Omental fat pad (tissue), 3 donors: ENCODE measurements at regions not wholly inside any gene's neighbourhood (a gene's known extent, or its start where the extent isn't known, plus 50 kb on each side); places are given as distances from the start of the nearest gene placed in this dataset.

Experiments used
- ATAC-seq: fragments of 150-250 bp; one replicate; pipeline ENCODE4 v1.9.1; 2016; ENCODE audit warnings: mild to moderate bottlenecking, moderate library complexity; ENCODE audit not compliant: low FRiP score
- DNase-seq: peaks from one replicate; pipeline ENCODE4 v3.0.0-alpha.2; 2019; ENCODE audit warnings: low spot score
- TF ChIP-seq, protein P1 (sequence below), 3 donors: fragments of 450-650 bp; IDR thresholded peaks; one replicate each; pipeline ENCODE4 v1.5.1; 2016 to 2017; ENCODE audit warnings: antibody characterized with exemption in 3 of 3, mild to moderate bottlenecking in 3 of 3, moderate library complexity in 2 of 3

DNA sequence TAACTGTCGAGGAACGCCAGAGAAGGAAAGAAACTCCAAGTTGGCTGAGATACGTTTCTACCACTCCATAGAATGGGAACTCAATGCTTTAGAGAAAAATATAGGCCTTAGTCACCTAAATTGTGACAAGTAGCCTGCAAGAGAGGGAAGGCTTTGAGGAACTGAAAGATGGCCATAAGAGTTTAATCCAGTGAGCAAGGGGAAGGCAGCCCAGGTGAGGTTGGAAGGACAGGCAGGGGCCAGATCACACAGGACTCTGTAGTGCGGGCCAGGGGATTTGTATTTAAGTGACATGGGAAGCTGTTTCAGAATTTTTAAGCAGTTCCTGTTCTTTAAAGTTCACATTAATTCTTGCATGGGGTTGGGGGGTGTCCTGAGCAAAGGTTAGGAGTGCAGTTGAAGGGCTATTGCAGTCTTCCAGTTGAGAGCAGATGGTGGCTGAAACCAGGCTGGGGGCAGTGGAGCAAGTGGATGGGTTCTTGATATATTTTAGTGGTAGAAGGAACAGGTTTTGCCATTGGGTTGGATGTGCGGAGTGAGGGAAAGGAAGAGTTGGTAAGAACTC lies 138.9 kb upstream of the PELI1 start:
- DNase-seq (no peak), ATAC-seq (no peak)
- TF ChIP-seq, protein P1, sequence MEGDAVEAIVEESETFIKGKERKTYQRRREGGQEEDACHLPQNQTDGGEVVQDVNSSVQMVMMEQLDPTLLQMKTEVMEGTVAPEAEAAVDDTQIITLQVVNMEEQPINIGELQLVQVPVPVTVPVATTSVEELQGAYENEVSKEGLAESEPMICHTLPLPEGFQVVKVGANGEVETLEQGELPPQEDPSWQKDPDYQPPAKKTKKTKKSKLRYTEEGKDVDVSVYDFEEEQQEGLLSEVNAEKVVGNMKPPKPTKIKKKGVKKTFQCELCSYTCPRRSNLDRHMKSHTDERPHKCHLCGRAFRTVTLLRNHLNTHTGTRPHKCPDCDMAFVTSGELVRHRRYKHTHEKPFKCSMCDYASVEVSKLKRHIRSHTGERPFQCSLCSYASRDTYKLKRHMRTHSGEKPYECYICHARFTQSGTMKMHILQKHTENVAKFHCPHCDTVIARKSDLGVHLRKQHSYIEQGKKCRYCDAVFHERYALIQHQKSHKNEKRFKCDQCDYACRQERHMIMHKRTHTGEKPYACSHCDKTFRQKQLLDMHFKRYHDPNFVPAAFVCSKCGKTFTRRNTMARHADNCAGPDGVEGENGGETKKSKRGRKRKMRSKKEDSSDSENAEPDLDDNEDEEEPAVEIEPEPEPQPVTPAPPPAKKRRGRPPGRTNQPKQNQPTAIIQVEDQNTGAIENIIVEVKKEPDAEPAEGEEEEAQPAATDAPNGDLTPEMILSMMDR (IDR thresholded peaks at IDR 0.05) = no peak

DNA sequence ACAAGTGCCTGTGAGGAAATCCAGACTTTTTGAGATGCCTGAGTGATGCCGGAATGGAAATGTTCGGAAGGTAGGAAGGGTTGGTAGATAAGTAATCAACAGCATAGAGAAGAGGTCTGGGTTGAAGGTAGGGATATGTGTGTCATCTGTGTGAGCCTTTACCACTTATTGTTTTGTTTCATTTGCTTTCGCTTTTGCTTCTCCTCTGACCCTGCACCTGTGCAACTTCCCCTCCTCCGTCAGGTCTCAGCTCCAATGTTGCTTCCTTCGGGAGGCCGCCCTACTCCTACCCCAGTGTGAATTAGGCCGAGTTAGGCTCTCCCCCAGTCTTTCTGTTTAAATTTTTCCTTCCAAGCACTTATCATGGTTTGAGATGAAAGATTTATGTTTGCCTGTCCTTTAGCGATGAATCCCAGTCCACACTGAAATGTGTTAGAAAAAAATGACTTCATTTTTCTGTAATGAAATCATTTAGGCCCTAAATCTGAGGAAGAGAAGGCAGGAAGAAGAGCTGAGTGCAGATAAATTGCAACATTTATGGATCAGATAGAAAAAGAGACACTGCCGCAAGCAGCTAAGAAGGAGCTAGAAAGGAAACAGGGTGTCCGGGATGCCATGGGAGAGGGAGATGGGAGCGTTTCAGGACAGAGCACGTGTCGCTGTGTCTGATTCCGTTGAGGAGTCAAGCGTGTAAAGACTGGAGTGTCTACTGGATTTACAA lies 139.6 kb upstream of the PELI1 start:
- TF ChIP-seq, protein P1 (IDR thresholded peaks at IDR 0.05) = no peak
- ATAC-seq (peak; percentile 68), DNase-seq (no peak)

DNA sequence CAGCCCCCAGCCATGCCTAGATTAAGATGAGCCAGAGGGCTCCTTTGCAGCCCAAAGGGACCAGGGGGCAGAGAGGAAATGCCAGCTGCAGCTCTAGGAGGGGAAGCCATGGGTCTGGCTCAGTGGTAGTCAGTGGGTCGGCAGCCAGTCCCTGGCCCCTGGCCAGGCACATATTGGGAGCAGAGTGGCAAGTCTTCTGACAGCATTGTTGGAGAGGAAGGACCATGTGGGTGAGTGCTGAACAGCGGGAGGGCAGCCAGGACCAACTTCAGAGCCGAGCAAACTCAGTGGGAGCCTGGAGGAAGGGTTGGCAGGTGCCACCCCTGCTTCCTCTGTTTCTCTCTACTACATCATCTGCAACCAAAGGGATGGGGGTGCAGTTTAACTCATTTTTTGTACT lies 140.5 kb upstream of the PELI1 start:
- ATAC-seq (no peak), DNase-seq (no peak)
- TF ChIP-seq, protein P1 (IDR thresholded peaks at IDR 0.05) = no peak

DNA sequence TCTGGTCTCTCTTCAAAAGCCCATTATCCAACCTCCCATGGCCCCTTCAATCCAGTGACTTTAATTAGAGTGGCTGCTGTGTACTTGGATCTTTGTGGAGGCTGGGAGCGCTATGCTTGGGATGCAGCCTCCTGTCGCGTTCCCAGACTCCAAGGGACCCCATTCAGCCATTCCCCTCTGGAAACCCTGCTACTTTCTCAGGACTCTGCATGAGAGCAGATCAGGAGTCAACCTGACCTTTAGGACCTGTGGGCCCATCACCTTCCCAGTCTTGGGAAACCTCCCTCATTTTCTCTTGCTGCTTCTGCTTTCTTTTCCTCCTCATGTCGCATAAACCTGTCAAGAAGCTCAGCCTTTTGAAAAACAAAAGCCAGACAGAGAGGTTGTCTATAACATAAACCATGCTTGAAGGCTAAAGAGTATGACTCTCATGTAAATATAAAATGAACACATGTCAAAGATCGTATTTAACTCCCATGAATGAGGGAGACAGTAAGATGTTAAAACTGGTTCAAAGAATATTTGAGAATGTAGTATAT lies 143.1 kb upstream of the PELI1 start:
- TF ChIP-seq, protein P1 (IDR thresholded peaks at IDR 0.05) = no peak
- ATAC-seq = no peak
- DNase-seq = no peak

DNA sequence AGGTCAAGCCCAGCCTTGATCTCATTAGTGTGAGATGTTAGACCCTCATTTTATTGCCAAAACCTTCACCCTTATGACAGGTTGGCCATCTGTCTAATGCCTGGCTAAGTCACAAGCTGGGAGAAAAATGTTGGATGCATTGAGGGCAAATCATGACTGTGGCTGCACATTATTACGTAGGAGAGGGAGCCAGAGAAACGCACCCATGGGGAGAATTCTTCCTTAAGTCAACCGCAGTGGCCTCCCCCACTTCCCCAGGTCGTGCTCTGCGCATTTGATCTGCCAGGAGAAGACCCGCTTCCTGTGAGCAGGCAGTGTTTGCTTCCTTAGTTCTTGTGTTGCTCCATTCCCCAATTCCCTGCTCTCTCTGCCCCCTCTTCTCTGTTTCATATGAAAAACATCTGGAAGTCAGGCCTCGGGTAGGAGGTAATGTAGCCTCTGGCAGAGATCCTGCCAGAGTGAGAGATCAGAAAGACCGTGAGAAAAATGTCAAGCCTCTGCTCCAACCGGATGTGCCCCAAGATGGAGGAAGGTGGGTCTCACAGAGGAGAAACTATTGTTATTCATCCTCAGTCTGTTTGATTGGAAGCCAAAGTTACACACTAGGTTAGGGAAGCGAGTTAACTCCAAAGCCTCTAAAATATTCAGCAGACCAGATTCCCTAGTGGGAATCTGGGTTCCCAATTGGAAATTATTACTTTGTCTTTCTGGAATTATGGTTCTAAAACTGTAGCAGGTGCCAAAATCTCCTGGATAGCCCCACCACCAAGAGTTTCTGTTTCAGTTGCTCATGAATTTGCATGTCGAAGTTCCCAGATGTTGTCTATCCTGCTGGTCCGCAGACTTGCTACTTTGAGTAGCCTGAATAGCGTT lies 144.3 kb upstream of the PELI1 start:
- DNase-seq (no peak), ATAC-seq (peak; percentile 8)
- TF ChIP-seq, protein P1 (IDR thresholded peaks at IDR 0.05) = no peak

DNA sequence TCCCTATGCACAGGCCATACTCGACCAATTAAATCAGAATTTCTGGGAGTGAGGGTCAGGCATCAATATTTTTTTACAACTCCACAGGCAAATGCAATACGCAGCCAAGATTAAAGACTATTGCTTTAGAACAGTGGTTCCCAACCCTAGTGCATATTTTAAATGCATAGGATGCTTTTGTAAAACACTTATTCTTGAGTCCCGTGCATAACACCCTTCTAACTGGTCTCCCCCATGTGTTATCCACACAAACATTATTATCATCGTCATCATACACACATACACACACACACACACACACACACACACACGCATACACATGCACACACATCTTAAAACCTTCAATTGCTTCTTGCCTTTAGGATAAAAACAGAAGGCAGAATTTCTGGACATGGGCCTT lies 145.0 kb upstream of the PELI1 start:
- no peak for DNase-seq
- ATAC-seq = no peak
- TF ChIP-seq, protein P1 (IDR thresholded peaks at IDR 0.05) = no peak
